NCI-H2171 treated with DMSO at 0.1 percent for 48 hours (cell line): ENCODE measurements at regions not wholly inside any gene's neighbourhood (a gene's known extent, or its start where the extent isn't known, plus 50 kb on each side); places are given as distances from the start of the nearest gene placed in this dataset.

Source experiments
- DNase-seq: peaks from one replicate; lab custom pipeline; 2025; lab: John Stamatoyannopoulos, UW

DNA sequence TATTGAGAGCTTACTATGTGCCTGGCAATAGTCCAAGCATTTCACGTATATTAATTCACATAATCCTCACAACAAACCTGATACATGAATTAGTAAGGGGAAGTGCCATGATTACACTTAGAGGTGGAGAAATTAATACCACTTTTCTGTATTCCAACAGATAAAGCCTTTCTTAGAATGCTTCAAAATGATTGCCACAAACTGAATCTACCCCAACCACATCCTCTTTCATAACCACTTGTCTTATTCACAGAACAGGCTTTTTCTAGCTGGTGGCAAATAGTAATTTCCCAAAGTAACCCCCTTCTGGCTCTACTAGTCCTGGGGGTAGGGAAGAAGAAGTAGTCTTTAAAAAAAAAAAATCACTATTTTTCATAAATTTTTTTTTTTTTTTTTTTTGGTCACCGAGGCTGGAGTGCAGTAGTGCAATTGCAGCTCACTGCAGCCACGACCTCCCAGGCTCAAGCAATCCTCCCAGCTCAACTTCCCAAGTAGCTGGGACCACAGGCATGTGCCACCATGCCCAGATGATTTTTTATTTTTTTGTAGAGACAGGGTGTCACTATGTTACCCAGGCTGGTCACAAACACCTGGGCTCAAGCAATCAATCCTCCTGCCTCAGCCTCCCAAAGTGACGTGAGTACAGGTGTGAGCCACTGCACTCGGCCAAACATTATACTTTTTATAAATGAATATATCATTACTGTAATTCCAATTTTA lies 59.0 kb upstream of the ARID2 start:
- DNase-seq: no peak

DNA sequence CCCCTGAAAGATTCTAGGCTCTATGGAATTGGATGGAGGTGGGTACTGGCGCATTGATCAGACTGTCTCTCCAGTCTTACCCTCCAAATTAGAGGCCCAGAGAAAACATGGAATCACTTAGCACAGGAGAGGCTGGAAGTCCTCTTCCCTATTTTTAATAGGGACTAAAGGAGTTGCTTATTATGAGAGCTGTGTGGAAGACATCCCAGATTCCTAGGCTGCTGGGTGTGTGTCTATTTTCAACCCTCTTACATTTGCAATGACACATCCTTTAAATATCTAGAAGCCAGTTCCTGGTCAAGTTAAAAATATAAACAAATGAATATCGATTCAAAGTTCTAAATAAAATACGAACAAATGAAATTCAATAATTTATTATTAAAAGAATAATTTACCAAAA lies 58.3 kb upstream of the ARID2 start:
- DNase-seq: no peak

DNA sequence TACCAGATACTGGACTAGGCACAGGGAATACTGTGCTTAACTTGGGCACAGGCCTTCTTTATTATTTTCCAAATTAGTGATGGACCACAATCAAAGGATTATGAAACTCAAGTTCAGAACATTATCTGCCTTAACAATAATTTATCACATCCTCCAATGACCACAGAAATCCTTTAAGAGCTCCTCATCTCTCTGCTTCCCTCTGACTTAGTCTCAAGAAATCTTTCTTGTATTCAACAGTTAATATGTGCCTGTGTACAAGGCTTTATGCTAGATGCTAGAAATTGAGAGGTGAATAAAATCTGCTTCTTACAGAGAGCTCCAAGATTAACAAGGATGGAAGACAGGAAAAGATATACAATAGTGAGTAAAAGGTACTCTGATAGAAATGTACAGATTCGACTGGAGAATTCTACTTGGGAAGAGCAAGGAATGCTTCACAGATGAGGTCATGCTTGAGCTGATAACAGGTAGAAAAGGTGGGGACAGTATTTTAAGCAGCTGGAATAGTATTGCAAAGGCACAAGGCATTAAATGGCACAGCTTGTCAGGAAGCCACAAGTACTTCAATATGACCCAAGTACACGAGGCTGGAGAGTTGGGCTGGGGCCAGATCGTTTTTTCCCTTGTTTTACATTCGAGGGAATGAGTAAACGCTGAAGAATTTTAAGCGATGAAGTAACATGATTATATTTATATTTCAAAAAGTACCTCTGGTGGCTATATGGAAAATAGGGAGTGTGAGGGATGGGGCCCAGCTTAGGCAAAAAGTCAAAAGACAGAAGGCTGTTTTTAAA lies 55.1 kb upstream of the ARID2 start:
- no peak for DNase-seq

DNA sequence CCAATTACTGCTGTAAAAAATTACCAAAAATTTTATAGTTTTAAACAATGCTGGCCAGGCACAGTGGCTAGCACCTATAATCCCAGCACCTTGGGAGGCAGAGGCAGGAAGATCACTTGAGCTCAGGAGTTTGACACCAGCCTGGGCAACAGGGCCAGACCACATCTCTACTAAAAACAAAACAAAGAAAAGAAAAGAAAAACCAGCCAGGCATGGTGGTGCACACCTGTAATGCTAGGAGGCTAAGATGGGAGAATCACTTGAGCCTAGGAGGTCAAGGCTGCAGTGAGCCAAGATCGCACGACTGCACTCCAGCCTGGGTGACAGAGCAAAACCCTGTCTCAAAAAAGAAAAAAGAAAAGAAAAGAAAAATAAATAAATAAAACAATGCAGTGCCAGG lies 54.0 kb upstream of the ARID2 start:
- no peak for DNase-seq
